ENCODE measurements at regions not wholly inside any gene's neighbourhood (a gene's known extent, or its start where the extent isn't known, plus 50 kb on each side); places are given as distances from the start of the nearest gene placed in this dataset.

DNA sequence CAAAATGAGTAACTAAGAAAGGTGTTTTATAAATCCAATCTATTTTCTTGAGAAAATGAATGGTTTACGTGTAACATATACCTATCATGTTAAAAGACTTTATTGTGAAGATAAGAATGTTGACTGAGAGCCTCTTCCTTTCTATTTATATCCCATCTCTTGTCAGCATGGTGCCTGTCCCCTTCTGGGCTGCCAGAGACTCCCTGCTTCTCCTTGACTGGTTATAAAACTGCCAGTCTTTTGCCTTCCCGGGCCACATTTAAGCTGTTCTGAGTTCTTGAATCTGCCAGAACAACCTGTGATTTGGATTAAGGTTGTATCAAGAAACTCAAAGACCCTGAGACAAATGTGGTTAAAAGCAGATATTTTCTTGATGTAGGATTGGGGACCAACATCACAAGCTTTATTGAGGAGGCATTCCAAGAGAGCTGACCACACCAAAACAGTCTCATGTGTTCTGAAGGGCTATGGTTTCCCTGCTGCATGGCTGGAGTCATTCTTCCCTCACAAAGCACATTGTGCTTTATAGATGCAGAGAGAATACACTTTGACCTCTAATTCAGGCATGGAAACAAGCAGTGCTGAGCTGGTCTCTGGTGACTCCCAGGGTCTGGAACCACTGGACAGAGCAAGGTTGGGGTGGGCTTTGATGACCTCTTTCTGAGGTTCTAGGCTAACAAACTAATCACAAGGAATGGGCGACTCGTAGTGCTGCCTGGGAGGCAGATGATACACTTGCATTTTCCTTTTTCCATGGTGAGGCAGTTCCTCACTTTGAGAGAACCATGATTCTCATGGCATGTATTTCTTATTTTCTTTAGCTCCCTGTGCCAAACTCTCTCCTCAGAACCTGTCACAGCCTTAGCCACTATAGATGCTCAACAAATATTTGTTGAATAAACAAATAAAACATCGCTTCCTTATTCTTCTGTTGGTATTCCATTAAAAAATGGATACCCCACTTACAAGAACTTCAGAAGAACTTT lies 205.0 kb upstream of the PREP start:
- DNase-seq (no peak), ATAC-seq (ENCODE audit: low read depth) (no peak)
- H3K4me1 Mint-ChIP-seq = no peaks in the 10 kb centered on the region
- Histone ChIP-seq H2AFZ (ENCODE audit: insufficient read depth, low read depth, low read length, poor library complexity, severe bottlenecking) (no peak overlapping the region), H3K4me1 (ENCODE audit: control insufficient read depth in 2 of 2, insufficient read depth in 2 of 2, low read length in 2 of 2) (no peaks in the 10 kb centered on the region), H3K9me3 (ENCODE audit: control extremely low read depth in 1 of 3, control insufficient read depth in 2 of 3, insufficient read depth in 1 of 3, low read length in 2 of 3) (no peaks in the 10 kb centered on the region), H3K4me2 (replicated peaks; ENCODE audit: low read depth, low read length, poor library complexity, severe bottlenecking) (no peak overlapping the region), H3K79me2 (ENCODE audit: control insufficient read depth, insufficient read depth, low read length) (no peaks in the 10 kb centered on the region), H3K9ac (ENCODE audit: low read length) (no peak overlapping the region), H3K4me3 (ENCODE audit: control extremely low read depth in 1 of 5, extremely low read depth in 1 of 5, insufficient read depth in 1 of 5, low read depth in 2 of 5, low read length in 4 of 5) (no peak overlapping the region), H3K36me3 (replicated peaks in 1 of 2; ENCODE audit: control extremely low read depth in 1 of 2, control insufficient read depth in 1 of 2, extremely low read depth in 1 of 2, insufficient read depth in 2 of 2, low read length in 1 of 2) (no peaks in the 10 kb centered on the region), H3K27ac (ENCODE audit: low read length in 2 of 2) (no peak overlapping the region), H4K20me1 (ENCODE audit: control insufficient read depth, insufficient read depth, low read length, poor library complexity, severe bottlenecking) (no peaks in the 10 kb centered on the region), H3K27me3 (replicated peaks in 1 of 4; ENCODE audit: control extremely low read depth in 1 of 4, control insufficient read depth in 3 of 4, insufficient read depth in 4 of 4, low read length in 3 of 4) (no peaks in the 10 kb centered on the region)
- WGBS (ENCODE audit: insufficient coverage) = 90% methylated on average over 3 of the region's 5 CpGs
- ChIA-PET POLR2A (no interaction called here), CTCF (no interaction called here)
- TF ChIP-seq EZH2 (IDR thresholded peaks at IDR 0.05; ENCODE audit: borderline replicate concordance, insufficient read depth, low read depth, low read length, poor library complexity, severe bottlenecking) = no peak
- TF ChIP-seq, protein P1, sequence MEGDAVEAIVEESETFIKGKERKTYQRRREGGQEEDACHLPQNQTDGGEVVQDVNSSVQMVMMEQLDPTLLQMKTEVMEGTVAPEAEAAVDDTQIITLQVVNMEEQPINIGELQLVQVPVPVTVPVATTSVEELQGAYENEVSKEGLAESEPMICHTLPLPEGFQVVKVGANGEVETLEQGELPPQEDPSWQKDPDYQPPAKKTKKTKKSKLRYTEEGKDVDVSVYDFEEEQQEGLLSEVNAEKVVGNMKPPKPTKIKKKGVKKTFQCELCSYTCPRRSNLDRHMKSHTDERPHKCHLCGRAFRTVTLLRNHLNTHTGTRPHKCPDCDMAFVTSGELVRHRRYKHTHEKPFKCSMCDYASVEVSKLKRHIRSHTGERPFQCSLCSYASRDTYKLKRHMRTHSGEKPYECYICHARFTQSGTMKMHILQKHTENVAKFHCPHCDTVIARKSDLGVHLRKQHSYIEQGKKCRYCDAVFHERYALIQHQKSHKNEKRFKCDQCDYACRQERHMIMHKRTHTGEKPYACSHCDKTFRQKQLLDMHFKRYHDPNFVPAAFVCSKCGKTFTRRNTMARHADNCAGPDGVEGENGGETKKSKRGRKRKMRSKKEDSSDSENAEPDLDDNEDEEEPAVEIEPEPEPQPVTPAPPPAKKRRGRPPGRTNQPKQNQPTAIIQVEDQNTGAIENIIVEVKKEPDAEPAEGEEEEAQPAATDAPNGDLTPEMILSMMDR (IDR thresholded peaks at IDR 0.05) = no peak
- no peak overlapping the region for H3K27ac Mint-ChIP-seq
- H3K27me3 Mint-ChIP-seq = peaks cover 25% of the 10 kb centered on the region
- H3K4me3 Mint-ChIP-seq = no peak overlapping the region
- intact Hi-C loops (cut with micrococcal nuclease) = no loop called here
- no peaks in the 10 kb centered on the region for H3K9me3 Mint-ChIP-seq (ENCODE audit: insufficient read depth)

DNA sequence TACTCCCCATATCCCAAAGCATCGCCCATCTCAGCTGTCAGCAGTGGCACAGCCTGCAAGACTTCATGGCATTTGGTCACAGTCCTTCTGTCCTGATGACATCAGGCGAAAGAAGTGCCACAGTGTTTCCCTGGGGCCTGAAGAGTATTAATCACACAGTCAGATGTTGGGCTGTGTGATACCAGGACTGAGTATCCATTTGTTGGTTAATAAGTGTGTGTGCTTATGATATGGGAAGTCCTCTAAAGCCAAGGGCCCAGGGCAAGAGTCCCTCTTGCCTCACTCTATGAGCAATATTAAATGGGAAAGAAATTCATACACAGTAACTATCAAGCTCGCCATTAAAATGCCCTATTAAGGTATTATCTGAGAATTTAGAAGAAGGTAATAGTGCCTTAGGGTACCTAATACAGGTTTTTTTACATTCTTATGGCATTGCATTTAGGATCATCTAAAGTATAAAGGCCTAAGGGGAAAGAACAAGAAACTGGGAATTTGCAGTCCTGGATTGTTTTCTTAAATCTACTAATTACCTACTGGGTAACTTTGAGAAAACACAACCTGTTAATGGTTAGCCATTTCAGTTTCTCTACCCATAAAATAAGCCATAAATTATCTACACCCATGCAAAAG lies 204.1 kb upstream of the PREP start:
- Histone ChIP-seq H3K4me3 (ENCODE audit: control extremely low read depth in 1 of 5, extremely low read depth in 1 of 5, insufficient read depth in 1 of 5, low read depth in 2 of 5, low read length in 4 of 5) (no peak overlapping the region), H4K20me1 (ENCODE audit: control insufficient read depth, insufficient read depth, low read length, poor library complexity, severe bottlenecking) (no peaks in the 10 kb centered on the region), H3K9ac (ENCODE audit: low read length) (no peak overlapping the region), H3K27ac (ENCODE audit: low read length in 2 of 2) (no peak overlapping the region), H2AFZ (ENCODE audit: insufficient read depth, low read depth, low read length, poor library complexity, severe bottlenecking) (no peak overlapping the region), H3K36me3 (replicated peaks in 1 of 2; ENCODE audit: control extremely low read depth in 1 of 2, control insufficient read depth in 1 of 2, extremely low read depth in 1 of 2, insufficient read depth in 2 of 2, low read length in 1 of 2) (no peaks in the 10 kb centered on the region), H3K4me2 (replicated peaks; ENCODE audit: low read depth, low read length, poor library complexity, severe bottlenecking) (no peak overlapping the region), H3K27me3 (replicated peaks in 1 of 4; ENCODE audit: control extremely low read depth in 1 of 4, control insufficient read depth in 3 of 4, insufficient read depth in 4 of 4, low read length in 3 of 4) (no peaks in the 10 kb centered on the region), H3K9me3 (ENCODE audit: control extremely low read depth in 1 of 3, control insufficient read depth in 2 of 3, insufficient read depth in 1 of 3, low read length in 2 of 3) (no peaks in the 10 kb centered on the region), H3K79me2 (ENCODE audit: control insufficient read depth, insufficient read depth, low read length) (no peaks in the 10 kb centered on the region), H3K4me1 (ENCODE audit: control insufficient read depth in 2 of 2, insufficient read depth in 2 of 2, low read length in 2 of 2) (no peaks in the 10 kb centered on the region)
- no peaks in the 10 kb centered on the region for H3K9me3 Mint-ChIP-seq (ENCODE audit: insufficient read depth)
- H3K4me1 Mint-ChIP-seq = peaks cover under 1% of the 10 kb centered on the region
- ATAC-seq (ENCODE audit: low read depth) (no peak), DNase-seq (no peak)
- H3K27me3 Mint-ChIP-seq = peaks cover 21% of the 10 kb centered on the region
- POLR2A ChIA-PET = no interaction called here
- 100% methylated on average over 2 of the region's 3 CpGs for WGBS (ENCODE audit: insufficient coverage)
- TF ChIP-seq EZH2 (IDR thresholded peaks at IDR 0.05; ENCODE audit: borderline replicate concordance, insufficient read depth, low read depth, low read length, poor library complexity, severe bottlenecking) = no peak
- TF ChIP-seq, protein P1 (IDR thresholded peaks at IDR 0.05) = no peak
- H3K27ac Mint-ChIP-seq = no peak overlapping the region
- CTCF ChIA-PET = no interaction called here
- no peak overlapping the region for H3K4me3 Mint-ChIP-seq
- intact Hi-C loops (cut with micrococcal nuclease) = no loop called here
